Kidney epithelial cell (primary cell): ENCODE measurements at regions not wholly inside any gene's neighbourhood (a gene's known extent, or its start where the extent isn't known, plus 50 kb on each side); places are given as distances from the start of the nearest gene placed in this dataset.

Experiments
- DNase-seq: peaks from one replicate; pipeline ENCODE4 v3.0.0-alpha.2; 2010; ENCODE audit warnings: low read depth
- H3K27me3 ChIP-seq: 2 replicates; pipeline ENCODE4 v1.6.0; 2011; ENCODE audit warnings: low read length; ENCODE audit not compliant: control insufficient read depth, insufficient read depth
- H3K36me3 ChIP-seq: 2 replicates; pipeline ENCODE4 v1.5.1; 2011; ENCODE audit warnings: low read length; ENCODE audit not compliant: control insufficient read depth, insufficient read depth
- H3K4me3 ChIP-seq: 2 replicates; pipeline ENCODE4 v1.5.1; 2011; ENCODE audit warnings: low read depth, mild to moderate bottlenecking, control low read depth, low read length
- TF ChIP-seq, protein P1 (sequence below): IDR thresholded peaks from 2 replicates; pipeline ENCODE4 v1.5.1; 2011; ENCODE audit warnings: mild to moderate bottlenecking, moderate library complexity, low read length, control low read depth, inconsistent platforms; ENCODE audit not compliant: insufficient read depth, poor library complexity, severe bottlenecking

DNA sequence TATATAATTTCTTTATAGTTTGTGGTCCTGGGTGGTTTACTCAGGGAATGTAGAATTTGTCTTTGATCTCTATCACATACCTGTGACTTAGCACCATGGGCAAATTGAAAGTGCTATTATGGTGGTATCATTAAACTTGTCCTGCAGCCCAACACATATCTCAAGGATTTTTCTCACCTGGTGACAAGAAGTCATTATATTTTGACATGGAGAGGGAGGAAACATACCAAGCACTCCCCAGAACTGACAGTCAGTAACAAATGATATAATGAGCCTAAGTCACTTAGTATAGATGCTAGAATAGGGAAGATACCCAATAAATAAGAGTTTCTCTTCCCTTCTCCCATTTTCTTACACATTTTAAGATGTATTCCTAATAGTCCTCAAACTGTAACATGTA lies 805.5 kb upstream of the KIF2B start:
- DNase-seq: no peak
- TF ChIP-seq, protein P1, sequence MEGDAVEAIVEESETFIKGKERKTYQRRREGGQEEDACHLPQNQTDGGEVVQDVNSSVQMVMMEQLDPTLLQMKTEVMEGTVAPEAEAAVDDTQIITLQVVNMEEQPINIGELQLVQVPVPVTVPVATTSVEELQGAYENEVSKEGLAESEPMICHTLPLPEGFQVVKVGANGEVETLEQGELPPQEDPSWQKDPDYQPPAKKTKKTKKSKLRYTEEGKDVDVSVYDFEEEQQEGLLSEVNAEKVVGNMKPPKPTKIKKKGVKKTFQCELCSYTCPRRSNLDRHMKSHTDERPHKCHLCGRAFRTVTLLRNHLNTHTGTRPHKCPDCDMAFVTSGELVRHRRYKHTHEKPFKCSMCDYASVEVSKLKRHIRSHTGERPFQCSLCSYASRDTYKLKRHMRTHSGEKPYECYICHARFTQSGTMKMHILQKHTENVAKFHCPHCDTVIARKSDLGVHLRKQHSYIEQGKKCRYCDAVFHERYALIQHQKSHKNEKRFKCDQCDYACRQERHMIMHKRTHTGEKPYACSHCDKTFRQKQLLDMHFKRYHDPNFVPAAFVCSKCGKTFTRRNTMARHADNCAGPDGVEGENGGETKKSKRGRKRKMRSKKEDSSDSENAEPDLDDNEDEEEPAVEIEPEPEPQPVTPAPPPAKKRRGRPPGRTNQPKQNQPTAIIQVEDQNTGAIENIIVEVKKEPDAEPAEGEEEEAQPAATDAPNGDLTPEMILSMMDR: no peak
- no peaks in the 10 kb centered on the region for H3K27me3 ChIP-seq
- H3K4me3 ChIP-seq: no peak overlapping the region
- no peaks in the 10 kb centered on the region for H3K36me3 ChIP-seq

DNA sequence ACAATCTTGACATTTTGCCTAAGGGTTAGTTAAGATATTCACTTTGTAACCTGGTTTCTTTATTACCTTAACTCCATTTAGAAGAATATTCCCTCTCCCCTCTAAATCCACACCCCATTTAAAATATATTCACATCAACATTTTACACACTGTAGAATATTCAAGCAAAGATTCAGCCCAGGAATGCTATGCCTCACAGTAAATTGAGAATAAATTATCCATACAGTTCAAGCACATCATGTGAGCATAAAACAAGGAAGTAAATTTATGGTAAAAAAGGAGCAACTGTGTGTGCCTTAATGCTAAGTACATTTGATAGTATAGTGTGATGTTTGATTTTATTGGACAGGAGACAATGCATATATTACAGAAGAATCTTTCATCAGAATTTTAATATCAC lies 806.6 kb upstream of the KIF2B start:
- H3K36me3 ChIP-seq: no peaks in the 10 kb centered on the region
- no peaks in the 10 kb centered on the region for H3K27me3 ChIP-seq
- no peak overlapping the region for H3K4me3 ChIP-seq
- TF ChIP-seq, protein P1: no peak
- no peak for DNase-seq

DNA sequence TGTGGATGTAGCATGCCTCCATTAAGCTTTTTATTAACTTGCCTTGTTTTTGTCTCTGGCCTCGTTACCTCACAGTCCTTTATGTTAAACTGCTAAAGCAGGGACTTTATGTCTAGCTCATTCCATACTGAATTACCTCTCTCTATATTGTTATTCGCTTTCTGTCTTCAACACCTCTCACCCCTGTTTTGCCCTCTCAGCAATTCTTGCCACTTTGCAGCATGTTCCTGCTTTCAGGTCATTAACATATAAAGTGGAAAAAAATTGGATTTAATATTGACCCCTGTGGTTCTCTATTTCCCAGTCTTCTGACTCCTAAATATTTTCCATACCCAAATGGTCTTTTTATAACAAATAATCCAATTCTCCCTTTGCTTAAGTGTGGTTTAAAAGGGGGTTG lies 810.4 kb upstream of the KIF2B start:
- Histone ChIP-seq H3K36me3 (no peaks in the 10 kb centered on the region), H3K27me3 (no peaks in the 10 kb centered on the region), H3K4me3 (no peak overlapping the region)
- TF ChIP-seq, protein P1: no peak
- DNase-seq: no peak

DNA sequence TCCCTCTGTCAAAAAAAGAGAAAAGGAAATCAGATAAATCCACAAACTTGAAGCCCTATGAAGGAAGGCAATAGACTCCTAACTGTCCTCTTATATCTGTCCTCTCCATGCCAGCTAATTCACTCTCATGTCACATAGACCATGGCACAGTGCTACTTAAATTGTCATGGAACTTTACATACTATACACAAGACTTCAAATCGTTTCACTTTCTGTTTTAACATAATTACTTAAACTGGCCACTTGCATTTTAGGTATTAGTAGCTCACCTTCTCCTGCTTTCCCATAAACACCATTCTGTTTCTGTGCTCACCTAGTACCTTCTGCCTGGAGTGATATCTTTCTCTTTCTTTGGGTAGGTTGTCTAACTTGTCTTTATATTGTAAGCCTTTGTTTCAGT lies 816.7 kb upstream of the KIF2B start:
- no peaks in the 10 kb centered on the region for H3K36me3 ChIP-seq
- no peak overlapping the region for H3K4me3 ChIP-seq
- no peaks in the 10 kb centered on the region for H3K27me3 ChIP-seq
- TF ChIP-seq, protein P1: no peak
- no peak for DNase-seq

DNA sequence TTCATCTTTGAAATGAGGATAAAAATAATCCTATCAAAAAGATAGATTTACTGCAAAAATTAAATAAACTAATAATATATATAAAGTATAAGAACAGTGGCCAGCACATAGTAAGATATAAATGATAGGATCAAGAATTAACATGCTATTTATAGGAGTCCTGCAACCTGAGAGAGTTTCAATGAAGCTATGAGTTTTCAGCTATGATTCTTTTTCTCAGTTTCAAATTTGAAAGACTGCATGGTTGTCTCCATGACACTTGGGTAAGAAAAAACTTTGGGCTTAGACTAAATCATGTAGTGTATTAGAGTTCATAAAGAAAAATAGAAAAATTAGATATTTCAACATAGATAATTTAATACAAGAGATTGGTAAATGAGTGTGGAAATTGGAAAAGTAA lies 817.8 kb upstream of the KIF2B start:
- H3K27me3 ChIP-seq: no peaks in the 10 kb centered on the region
- no peak for DNase-seq
- TF ChIP-seq, protein P1: no peak
- H3K36me3 ChIP-seq: no peaks in the 10 kb centered on the region
- no peak overlapping the region for H3K4me3 ChIP-seq

DNA sequence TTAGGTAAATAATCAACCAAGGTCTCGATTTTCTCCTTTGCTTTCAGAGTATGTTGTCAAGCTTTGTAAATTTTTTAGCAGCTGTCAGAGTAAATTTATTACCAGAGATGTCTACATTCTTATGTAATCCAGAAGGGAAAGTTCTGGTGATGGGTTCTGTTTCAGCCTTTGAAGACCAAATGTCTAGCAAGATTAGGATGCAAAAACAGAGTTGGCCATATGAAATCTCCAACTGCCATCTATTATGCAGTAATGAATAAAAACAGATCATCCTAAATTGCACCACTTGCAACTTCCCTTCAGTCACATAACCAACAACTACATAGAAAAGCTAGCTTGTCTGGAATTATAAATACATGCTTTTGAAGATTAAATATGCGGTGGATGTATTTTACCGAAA lies 826.8 kb upstream of the KIF2B start:
- H3K36me3 ChIP-seq: no peaks in the 10 kb centered on the region
- no peak overlapping the region for H3K4me3 ChIP-seq
- TF ChIP-seq, protein P1: no peak
- H3K27me3 ChIP-seq: no peaks in the 10 kb centered on the region
- no peak for DNase-seq
